DOHH2 (cell line): ENCODE measurements at regions not wholly inside any gene's neighbourhood (a gene's known extent, or its start where the extent isn't known, plus 50 kb on each side); places are given as distances from the start of the nearest gene placed in this dataset.

Experiments
- H3F3A ChIP-seq: fragments of 200-600 bp; sonication (generic), shearing (Covaris generic); 2 replicates; pipeline ENCODE4 v1.6.0; 2016; ENCODE audit warnings: antibody characterized with exemption, mild to moderate bottlenecking; ENCODE audit not compliant: control insufficient read depth, insufficient read depth
- H3K27ac ChIP-seq: fragments of 200-600 bp; sonication (generic); 2 replicates; pipeline ENCODE4 v1.5.1; 2014; ENCODE audit warnings: low read depth, mild to moderate bottlenecking, low read length, moderate library complexity
- H3K27me3 ChIP-seq: fragments of 200-600 bp; sonication (generic); 2 replicates; pipeline ENCODE4 v1.6.1; 2014; ENCODE audit warnings: mild to moderate bottlenecking, low read length, mixed read lengths; ENCODE audit not compliant: control insufficient read depth
- H3K36me3 ChIP-seq: fragments of 200-600 bp; sonication (generic); 2 replicates; pipeline ENCODE4 v1.6.1; 2014; ENCODE audit warnings: mild to moderate bottlenecking, low read length, moderate library complexity, mixed read lengths; ENCODE audit not compliant: control insufficient read depth
- H3K4me1 ChIP-seq: fragments of 200-600 bp; sonication (generic); 2 replicates; pipeline ENCODE4 v1.6.1; 2014; ENCODE audit warnings: mild to moderate bottlenecking, low read length, mixed read lengths; ENCODE audit not compliant: control insufficient read depth
- H3K4me2 ChIP-seq: fragments of 200-600 bp; sonication (generic); 2 replicates; pipeline ENCODE4 v1.6.0; 2014; ENCODE audit warnings: mild to moderate bottlenecking, low read length, moderate library complexity
- H3K4me3 ChIP-seq: fragments of 200-600 bp; sonication (generic); 2 replicates; pipeline ENCODE4 v1.5.1; 2014; ENCODE audit warnings: mild to moderate bottlenecking, low read length, mixed read lengths
- H3K79me2 ChIP-seq: fragments of 200-600 bp; sonication (generic); 2 replicates; pipeline ENCODE4 v1.6.1; 2014; ENCODE audit warnings: mild to moderate bottlenecking, low read length, mixed read lengths; ENCODE audit not compliant: control insufficient read depth
- H3K9me2 ChIP-seq: fragments of 200-600 bp; sonication (generic); replicated peaks from 2 replicates; pipeline ENCODE4 v1.6.1; 2014; ENCODE audit warnings: mild to moderate bottlenecking, low read length, mixed read lengths; ENCODE audit not compliant: control insufficient read depth
- H3K9me3 ChIP-seq: fragments of 200-600 bp; sonication (generic); 2 replicates; pipeline ENCODE4 v1.6.1; 2014; ENCODE audit warnings: antibody characterized with exemption, low read length, mixed read lengths; ENCODE audit not compliant: control insufficient read depth, insufficient read depth
- H4K20me1 ChIP-seq: fragments of 200-600 bp; sonication (generic); 2 replicates; pipeline ENCODE4 v1.6.0; 2014; ENCODE audit warnings: low read depth, mild to moderate bottlenecking, antibody characterized with exemption, low read length, moderate library complexity; ENCODE audit not compliant: control insufficient read depth, insufficient read depth
- EZH2phosphoT487 ChIP-seq: fragments of 200-600 bp; sonication (generic); IDR thresholded peaks from 2 replicates; pipeline ENCODE4 v1.6.1; 2017; ENCODE audit warnings: borderline replicate concordance, mild to moderate bottlenecking, antibody characterized with exemption, low read length, moderate library complexity, mixed read lengths
- TF ChIP-seq, protein P1 (sequence below): fragments of 200-600 bp; sonication (generic); IDR thresholded peaks from one replicate; pipeline ENCODE4 v1.5.1; 2014; ENCODE audit warnings: antibody characterized with exemption, mild to moderate bottlenecking, low read depth, low read length; ENCODE audit not compliant: poor library complexity, severe bottlenecking

DNA sequence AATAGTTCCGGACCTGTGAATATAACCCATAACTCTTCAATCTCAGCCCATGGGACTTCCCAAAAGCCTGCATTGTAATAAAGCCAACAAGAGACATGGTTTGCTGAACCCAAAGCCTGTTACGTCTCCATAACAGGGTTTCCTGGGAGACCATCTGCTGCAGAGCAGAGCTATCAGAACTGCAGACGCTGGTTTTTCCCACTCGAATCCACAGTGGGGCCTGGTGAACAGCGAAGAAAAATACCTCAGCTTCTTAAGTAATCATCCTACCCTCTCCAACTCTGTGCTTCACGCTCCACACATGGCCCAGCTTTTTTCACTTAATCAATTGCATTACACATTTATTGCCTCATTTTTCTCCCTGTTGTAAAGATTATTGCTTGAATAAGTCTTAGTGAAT is 409.5 kb upstream of the GRIA1 start:
- H4K20me1 ChIP-seq = no peaks in the 10 kb centered on the region
- H3K79me2 ChIP-seq = no peaks in the 10 kb centered on the region

DNA sequence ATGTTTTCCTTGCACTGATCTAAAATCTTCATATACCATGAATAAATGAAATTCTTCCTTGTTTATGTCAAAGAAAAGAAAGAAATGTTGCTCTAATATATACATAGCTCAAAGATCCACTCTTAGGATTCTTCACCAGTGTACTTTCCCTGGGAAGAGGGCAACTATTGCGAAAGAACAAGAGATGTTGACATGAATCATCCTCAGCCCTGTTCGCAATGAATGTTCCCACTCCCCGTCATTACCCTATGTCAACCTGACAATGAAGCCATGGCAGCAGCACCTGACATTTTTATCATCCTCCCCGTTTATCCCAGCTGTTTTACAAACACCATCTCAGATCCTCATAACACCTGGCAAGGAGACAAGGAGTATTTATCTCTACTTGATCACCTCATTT is 409.1 kb upstream of the GRIA1 start:
- H3F3A ChIP-seq = no peaks in the 10 kb centered on the region
- no peaks in the 10 kb centered on the region for H3K9me2 ChIP-seq
- H3K27ac ChIP-seq = no peak overlapping the region
- no peaks in the 10 kb centered on the region for H3K9me3 ChIP-seq
- no peaks in the 10 kb centered on the region for H3K4me1 ChIP-seq
- no peak overlapping the region for H3K4me2 ChIP-seq
- no peaks in the 10 kb centered on the region for H4K20me1 ChIP-seq
- H3K27me3 ChIP-seq = no peaks in the 10 kb centered on the region
- TF ChIP-seq, protein P1, sequence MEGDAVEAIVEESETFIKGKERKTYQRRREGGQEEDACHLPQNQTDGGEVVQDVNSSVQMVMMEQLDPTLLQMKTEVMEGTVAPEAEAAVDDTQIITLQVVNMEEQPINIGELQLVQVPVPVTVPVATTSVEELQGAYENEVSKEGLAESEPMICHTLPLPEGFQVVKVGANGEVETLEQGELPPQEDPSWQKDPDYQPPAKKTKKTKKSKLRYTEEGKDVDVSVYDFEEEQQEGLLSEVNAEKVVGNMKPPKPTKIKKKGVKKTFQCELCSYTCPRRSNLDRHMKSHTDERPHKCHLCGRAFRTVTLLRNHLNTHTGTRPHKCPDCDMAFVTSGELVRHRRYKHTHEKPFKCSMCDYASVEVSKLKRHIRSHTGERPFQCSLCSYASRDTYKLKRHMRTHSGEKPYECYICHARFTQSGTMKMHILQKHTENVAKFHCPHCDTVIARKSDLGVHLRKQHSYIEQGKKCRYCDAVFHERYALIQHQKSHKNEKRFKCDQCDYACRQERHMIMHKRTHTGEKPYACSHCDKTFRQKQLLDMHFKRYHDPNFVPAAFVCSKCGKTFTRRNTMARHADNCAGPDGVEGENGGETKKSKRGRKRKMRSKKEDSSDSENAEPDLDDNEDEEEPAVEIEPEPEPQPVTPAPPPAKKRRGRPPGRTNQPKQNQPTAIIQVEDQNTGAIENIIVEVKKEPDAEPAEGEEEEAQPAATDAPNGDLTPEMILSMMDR = no peak
- no peak for TF ChIP-seq EZH2phosphoT487
- H3K79me2 ChIP-seq = no peaks in the 10 kb centered on the region
- no peaks in the 10 kb centered on the region for H3K36me3 ChIP-seq
- no peak overlapping the region for H3K4me3 ChIP-seq

More for the DNA sequence above, 409.5 kb upstream of the GRIA1 start:
- H3F3A ChIP-seq = no peaks in the 10 kb centered on the region
- no peak overlapping the region for H3K4me3 ChIP-seq
- no peaks in the 10 kb centered on the region for H3K27me3 ChIP-seq
- no peak overlapping the region for H3K27ac ChIP-seq
- no peak overlapping the region for H3K4me2 ChIP-seq
- H3K4me1 ChIP-seq = no peaks in the 10 kb centered on the region
- no peaks in the 10 kb centered on the region for H3K9me3 ChIP-seq
- no peaks in the 10 kb centered on the region for H3K36me3 ChIP-seq
- no peaks in the 10 kb centered on the region for H3K9me2 ChIP-seq
- no peak for TF ChIP-seq EZH2phosphoT487
- TF ChIP-seq, protein P1 = no peak

DNA sequence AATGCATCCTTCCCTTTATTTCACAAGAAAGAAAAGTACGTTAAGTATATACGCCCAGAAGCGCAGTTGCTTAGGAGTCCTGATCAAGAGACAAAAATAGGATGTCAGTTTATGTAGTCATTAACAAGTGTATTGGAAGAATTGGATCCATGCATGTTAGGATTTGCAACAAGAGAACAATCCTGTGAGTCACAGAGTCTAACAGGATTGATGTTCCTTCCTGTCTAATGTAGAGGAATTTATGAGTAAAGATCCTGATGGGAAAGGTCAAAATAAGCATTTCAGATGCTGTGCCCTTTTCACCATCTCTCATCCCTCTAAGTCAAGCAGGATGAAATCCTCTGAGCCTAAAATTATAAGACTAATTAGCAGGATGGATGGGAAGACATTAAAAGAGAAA is 406.0 kb upstream of the GRIA1 start:
- no peaks in the 10 kb centered on the region for H3K27me3 ChIP-seq
- no peak overlapping the region for H3K27ac ChIP-seq
- H3F3A ChIP-seq = no peaks in the 10 kb centered on the region
- no peaks in the 10 kb centered on the region for H3K79me2 ChIP-seq
- no peaks in the 10 kb centered on the region for H3K4me1 ChIP-seq
- no peaks in the 10 kb centered on the region for H3K36me3 ChIP-seq
- H3K4me2 ChIP-seq = no peak overlapping the region
- no peaks in the 10 kb centered on the region for H3K9me3 ChIP-seq
- no peak for TF ChIP-seq EZH2phosphoT487
- TF ChIP-seq, protein P1 = no peak
- H3K9me2 ChIP-seq = no peaks in the 10 kb centered on the region
- no peak overlapping the region for H3K4me3 ChIP-seq
- no peaks in the 10 kb centered on the region for H4K20me1 ChIP-seq

DNA sequence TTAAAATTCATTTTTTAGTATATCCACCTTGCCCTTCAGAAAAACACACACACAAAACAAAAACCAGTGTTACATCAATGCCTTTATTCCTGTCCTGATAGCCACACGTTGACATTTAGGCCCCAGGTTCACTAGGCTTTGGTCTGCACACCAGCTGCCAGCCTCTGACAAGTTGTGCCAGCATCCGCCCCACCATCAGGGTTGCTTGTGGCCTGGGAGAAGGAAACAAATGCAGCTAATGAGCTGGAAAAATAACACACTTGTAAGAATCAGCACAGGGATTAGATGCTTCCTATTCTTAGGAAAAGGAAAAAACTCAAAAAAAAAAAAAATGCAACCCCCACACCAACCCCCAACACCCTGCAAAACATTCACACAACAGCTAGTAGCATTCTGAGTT is 404.0 kb upstream of the GRIA1 start:
- H3K27me3 ChIP-seq = no peaks in the 10 kb centered on the region
- H3K27ac ChIP-seq = no peak overlapping the region
- no peaks in the 10 kb centered on the region for H3K36me3 ChIP-seq

More for the DNA sequence above, 404.0 kb upstream of the GRIA1 start:
- TF ChIP-seq, protein P1 = no peak
- TF ChIP-seq EZH2phosphoT487 = no peak
- Histone ChIP-seq H3K79me2 (no peaks in the 10 kb centered on the region), H3K4me2 (no peak overlapping the region), H3K9me3 (no peaks in the 10 kb centered on the region), H4K20me1 (no peaks in the 10 kb centered on the region), H3F3A (no peaks in the 10 kb centered on the region), H3K4me3 (no peak overlapping the region), H3K4me1 (no peaks in the 10 kb centered on the region), H3K9me2 (no peaks in the 10 kb centered on the region)
